Retinal pigment epithelial cell (primary cell): ENCODE measurements at regions not wholly inside any gene's neighbourhood (a gene's known extent, or its start where the extent isn't known, plus 50 kb on each side); places are given as distances from the start of the nearest gene placed in this dataset.
A peak's percentile ranks its signal among the peaks of the same experiment; 100 is the strongest.

Source experiments
- DNase-seq: peaks from one replicate; pipeline ENCODE4 v3.0.0-alpha.2; 2010; ENCODE audit warnings: low read depth
- H3K4me3 ChIP-seq: 2 replicates; pipeline ENCODE4 v1.5.1; 2011; ENCODE audit warnings: mild to moderate bottlenecking, low read length, control low read depth, moderate library complexity
- CTCF ChIP-seq: conservative IDR thresholded peaks from 2 replicates; pipeline ENCODE4 v1.5.1; 2011; ENCODE audit warnings: low read depth, low read length, control low read depth, inconsistent platforms

GRCh38 chr7:10106609-10107008 is 867.1 kb upstream of the PHF14 start:
- H3K4me3 ChIP-seq = no peak overlapping the region

GRCh38 chr7:10116511-10116910 is 857.2 kb upstream of the PHF14 start:
- TF ChIP-seq CTCF = no peak
- no peak for DNase-seq
- no peak overlapping the region for H3K4me3 ChIP-seq

More at GRCh38 chr7:10106609-10107008, 867.1 kb upstream of the PHF14 start:
- TF ChIP-seq CTCF = no peak
- DNase-seq = no peak

- TF ChIP-seq CTCF = no peak
- DNase-seq = no peak
- H3K4me3 ChIP-seq = no peak overlapping the region
Observed at GRCh38 chr7:10117815-10118214, 855.9 kb upstream of the PHF14 start.

- no peak overlapping the region for H3K4me3 ChIP-seq
- no peak for DNase-seq
- TF ChIP-seq CTCF = no peak
Observed at GRCh38 chr7:10120936-10121335, 852.7 kb upstream of the PHF14 start.

- no peak for TF ChIP-seq CTCF
- no peak overlapping the region for H3K4me3 ChIP-seq
- no peak for DNase-seq
Observed at GRCh38 chr7:10121631-10122030, 852.0 kb upstream of the PHF14 start.

GRCh38 chr7:10122551-10123100 is 851.0 kb upstream of the PHF14 start:
- no peak overlapping the region for H3K4me3 ChIP-seq
- peak; percentile 61 for DNase-seq
- TF ChIP-seq CTCF = no peak

- no peak for DNase-seq
- TF ChIP-seq CTCF = peak; percentile 65
- no peak overlapping the region for H3K4me3 ChIP-seq
Observed at GRCh38 chr7:10128748-10129147, 844.9 kb upstream of the PHF14 start.
